K562 (cell line): ENCODE measurements at regions not wholly inside any gene's neighbourhood (a gene's known extent, or its start where the extent isn't known, plus 50 kb on each side); places are given as distances from the start of the nearest gene placed in this dataset.
A peak's percentile ranks its signal among the peaks of the same experiment; 100 is the strongest.

Source experiments
- ADNP ChIP-seq: fragments of 200-800 bp; sonication (Bioruptor generic); IDR thresholded peaks from 2 replicates; pipeline ENCODE4 v1.6.1; 2016; ENCODE audit warnings: missing genetic modification characterization, missing compliant biosample characterization
- ATF2 ChIP-seq: sonication (generic); formaldehyde crosslinking; IDR thresholded peaks from 2 replicates; pipeline ENCODE4 v1.8.1; 2022; ENCODE audit warnings: missing genetic modification reagents
- HMBOX1 ChIP-seq: sonication (generic); IDR thresholded peaks from 2 replicates; pipeline ENCODE4 v1.6.1; 2016
- LEF1 ChIP-seq: fragments of 450-650 bp; IDR thresholded peaks from 2 replicates; pipeline ENCODE4 v1.6.1; 2016; ENCODE audit warnings: mild to moderate bottlenecking
- MIER1 ChIP-seq: fragments of 450-650 bp; IDR thresholded peaks from 2 replicates; pipeline ENCODE4 v1.6.1; 2016; ENCODE audit warnings: antibody characterized with exemption, mild to moderate bottlenecking, low read depth
- MYNN ChIP-seq, 2 experiments: sonication (generic); formaldehyde crosslinking in 1 of 2; IDR thresholded peaks; 2 replicates each; pipeline versions ENCODE4 v1.5.0 to v1.6.1; 2016 to 2020; ENCODE audit warnings: antibody characterized with exemption in 1 of 2, missing genetic modification reagents in 1 of 2
- NONO ChIP-seq, 2 experiments: fragments of 200-400 bp in 1 of 2; fragments of 450-650 bp in 1 of 2; formaldehyde crosslinking in 1 of 2; IDR thresholded peaks; 2 replicates each; pipeline ENCODE4 v1.6.1; 2017; ENCODE audit warnings: low read depth in 2 of 2, mild to moderate bottlenecking in 2 of 2, moderate library complexity in 2 of 2, low read length in 1 of 2
- PCBP2 ChIP-seq: fragments of 200-400 bp; formaldehyde crosslinking; IDR thresholded peaks from 2 replicates; pipeline ENCODE4 v1.6.1; 2018; ENCODE audit warnings: low read length, low read depth, mild to moderate bottlenecking, moderate library complexity; ENCODE audit not compliant: poor library complexity, severe bottlenecking
- POLR2B ChIP-seq: fragments of 450-650 bp; IDR thresholded peaks from 2 replicates; pipeline ENCODE4 v1.6.1; 2018; ENCODE audit warnings: low read depth; ENCODE audit not compliant: partially characterized antibody
- PRMT5 ChIP-seq: sonication (generic); formaldehyde crosslinking; IDR thresholded peaks from 2 replicates; pipeline ENCODE4 v1.5.0; 2020; ENCODE audit warnings: missing genetic modification reagents
- SMAD2 ChIP-seq: fragments of 150-350 bp; IDR thresholded peaks from 2 replicates; pipeline ENCODE4 v1.6.1; 2014; ENCODE audit warnings: low read depth, mild to moderate bottlenecking, low read length
- SMARCE1 ChIP-seq: fragments of 450-650 bp; IDR thresholded peaks from 2 replicates; pipeline ENCODE4 v1.7.1; 2016; ENCODE audit warnings: mild to moderate bottlenecking
- TEAD2 ChIP-seq: fragments of 450-650 bp; IDR thresholded peaks from 2 replicates; pipeline ENCODE4 v1.6.1; 2016; ENCODE audit warnings: missing genetic modification characterization, control low read depth, missing compliant biosample characterization
- TRIM24 ChIP-seq, 2 experiments: fragments of 450-650 bp; IDR thresholded peaks; 2 replicates each; pipeline ENCODE4 v1.6.1; 2016
- ZNF134 ChIP-seq: fragments of 250-450 bp; sonication (Bioruptor Pico); conservative IDR thresholded peaks from 2 replicates; pipeline ENCODE4 v1.4.0; 2020
- ZNF184 ChIP-seq: sonication (generic); formaldehyde crosslinking; IDR thresholded peaks from 2 replicates; pipeline ENCODE4 v1.5.0; 2020; ENCODE audit warnings: missing genetic modification reagents
- ZNF57 ChIP-seq: fragments of 450-650 bp; formaldehyde crosslinking; IDR thresholded peaks from 2 replicates; pipeline ENCODE4 v1.4.0; 2020; ENCODE audit warnings: mild to moderate bottlenecking, moderate library complexity
- TF ChIP-seq, protein P1 (sequence below): sonication (generic); formaldehyde crosslinking; IDR thresholded peaks from 2 replicates; pipeline ENCODE4 v1.8.1; 2023; ENCODE audit warnings: missing genetic modification reagents, mild to moderate bottlenecking, borderline replicate concordance
- TF ChIP-seq, protein P2 (sequence below): fragments of 450-650 bp; formaldehyde crosslinking; IDR thresholded peaks from 2 replicates; pipeline ENCODE4 v1.4.0; 2020; ENCODE audit warnings: mild to moderate bottlenecking

DNA sequence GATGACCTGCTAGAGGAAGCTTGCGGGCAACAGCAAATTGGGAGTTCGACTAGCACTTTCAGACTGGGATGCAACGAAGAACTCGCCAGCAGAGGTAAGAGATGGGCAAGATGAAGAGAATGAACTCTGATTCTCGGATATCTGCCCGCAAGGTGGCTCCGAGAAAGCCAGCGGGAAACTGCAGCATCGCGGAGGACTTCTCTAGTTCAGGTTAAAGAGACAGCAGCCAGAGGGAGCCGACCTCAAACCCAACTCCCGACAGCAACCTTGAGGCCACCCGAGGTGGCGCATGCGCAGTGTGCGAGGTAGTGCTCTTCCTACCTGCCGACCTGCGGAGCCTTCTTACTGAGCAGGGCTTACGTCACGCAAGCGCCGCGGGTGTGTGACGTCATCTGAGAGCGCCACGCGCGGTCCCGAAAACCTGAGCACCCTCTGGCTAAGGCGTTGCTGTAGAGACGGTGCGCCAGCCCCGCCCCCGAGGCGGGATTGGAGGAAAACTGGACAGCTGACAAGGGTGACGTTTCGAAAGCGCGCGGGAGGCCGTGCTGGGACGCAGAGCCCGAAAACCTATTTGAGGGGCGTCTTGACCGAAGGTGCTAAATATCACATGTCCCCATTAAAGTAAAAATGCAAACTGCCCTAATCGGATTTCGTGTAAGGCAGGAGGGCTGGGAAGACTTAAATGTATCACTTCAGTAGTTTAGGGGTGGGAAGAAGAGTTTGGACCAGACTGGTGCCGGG lies 110.5 kb upstream of the SLC25A33 start (continued):
- TF ChIP-seq, protein P1, sequence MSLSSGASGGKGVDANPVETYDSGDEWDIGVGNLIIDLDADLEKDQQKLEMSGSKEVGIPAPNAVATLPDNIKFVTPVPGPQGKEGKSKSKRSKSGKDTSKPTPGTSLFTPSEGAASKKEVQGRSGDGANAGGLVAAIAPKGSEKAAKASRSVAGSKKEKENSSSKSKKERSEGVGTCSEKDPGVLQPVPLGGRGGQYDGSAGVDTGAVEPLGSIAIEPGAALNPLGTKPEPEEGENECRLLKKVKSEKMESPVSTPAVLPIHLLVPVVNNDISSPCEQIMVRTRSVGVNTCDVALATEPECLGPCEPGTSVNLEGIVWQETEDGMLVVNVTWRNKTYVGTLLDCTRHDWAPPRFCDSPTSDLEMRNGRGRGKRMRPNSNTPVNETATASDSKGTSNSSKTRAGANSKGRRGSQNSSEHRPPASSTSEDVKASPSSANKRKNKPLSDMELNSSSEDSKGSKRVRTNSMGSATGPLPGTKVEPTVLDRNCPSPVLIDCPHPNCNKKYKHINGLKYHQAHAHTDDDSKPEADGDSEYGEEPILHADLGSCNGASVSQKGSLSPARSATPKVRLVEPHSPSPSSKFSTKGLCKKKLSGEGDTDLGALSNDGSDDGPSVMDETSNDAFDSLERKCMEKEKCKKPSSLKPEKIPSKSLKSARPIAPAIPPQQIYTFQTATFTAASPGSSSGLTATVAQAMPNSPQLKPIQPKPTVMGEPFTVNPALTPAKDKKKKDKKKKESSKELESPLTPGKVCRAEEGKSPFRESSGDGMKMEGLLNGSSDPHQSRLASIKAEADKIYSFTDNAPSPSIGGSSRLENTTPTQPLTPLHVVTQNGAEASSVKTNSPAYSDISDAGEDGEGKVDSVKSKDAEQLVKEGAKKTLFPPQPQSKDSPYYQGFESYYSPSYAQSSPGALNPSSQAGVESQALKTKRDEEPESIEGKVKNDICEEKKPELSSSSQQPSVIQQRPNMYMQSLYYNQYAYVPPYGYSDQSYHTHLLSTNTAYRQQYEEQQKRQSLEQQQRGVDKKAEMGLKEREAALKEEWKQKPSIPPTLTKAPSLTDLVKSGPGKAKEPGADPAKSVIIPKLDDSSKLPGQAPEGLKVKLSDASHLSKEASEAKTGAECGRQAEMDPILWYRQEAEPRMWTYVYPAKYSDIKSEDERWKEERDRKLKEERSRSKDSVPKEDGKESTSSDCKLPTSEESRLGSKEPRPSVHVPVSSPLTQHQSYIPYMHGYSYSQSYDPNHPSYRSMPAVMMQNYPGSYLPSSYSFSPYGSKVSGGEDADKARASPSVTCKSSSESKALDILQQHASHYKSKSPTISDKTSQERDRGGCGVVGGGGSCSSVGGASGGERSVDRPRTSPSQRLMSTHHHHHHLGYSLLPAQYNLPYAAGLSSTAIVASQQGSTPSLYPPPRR: no peak
- TF ChIP-seq ADNP (tag): no peak
- TF ChIP-seq, protein P2, sequence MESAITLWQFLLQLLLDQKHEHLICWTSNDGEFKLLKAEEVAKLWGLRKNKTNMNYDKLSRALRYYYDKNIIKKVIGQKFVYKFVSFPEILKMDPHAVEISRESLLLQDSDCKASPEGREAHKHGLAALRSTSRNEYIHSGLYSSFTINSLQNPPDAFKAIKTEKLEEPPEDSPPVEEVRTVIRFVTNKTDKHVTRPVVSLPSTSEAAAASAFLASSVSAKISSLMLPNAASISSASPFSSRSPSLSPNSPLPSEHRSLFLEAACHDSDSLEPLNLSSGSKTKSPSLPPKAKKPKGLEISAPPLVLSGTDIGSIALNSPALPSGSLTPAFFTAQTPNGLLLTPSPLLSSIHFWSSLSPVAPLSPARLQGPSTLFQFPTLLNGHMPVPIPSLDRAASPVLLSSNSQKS: no peak
- TF ChIP-seq SMARCE1: no peak
- no peak for TF ChIP-seq MYNN (IDR thresholded peaks at IDR 0.05)
- TF ChIP-seq MYNN (CRISPR knock-in tag; IDR thresholded peaks at IDR 0.05): no peak
- TF ChIP-seq PRMT5 (CRISPR knock-in tag): no peak
- TF ChIP-seq LEF1: no peak
- TF ChIP-seq ZNF134: no peak
- TF ChIP-seq TEAD2 (tag): no peak
- TF ChIP-seq ZNF184 (CRISPR knock-in tag): no peak
- no peak for TF ChIP-seq ATF2 (CRISPR knock-in tag)
- no peak for TF ChIP-seq ZNF57
- TF ChIP-seq SMAD2: no peak
- TF ChIP-seq HMBOX1: no peak
- TF ChIP-seq PCBP2: no peak
- peak; percentile 71 for TF ChIP-seq POLR2B
- TF ChIP-seq MIER1: no peak
- no peak for TF ChIP-seq NONO (IDR thresholded peaks at IDR 0.05; ENCODE audit: low read depth in 2 of 2, low read length in 1 of 2)
- no peak for TF ChIP-seq TRIM24 (IDR thresholded peaks at IDR 0.05)
